ENCODE measurements at regions not wholly inside any gene's neighbourhood (a gene's known extent, or its start where the extent isn't known, plus 50 kb on each side); places are given as distances from the start of the nearest gene placed in this dataset.

- Histone ChIP-seq H3K4me1 (no peaks in the 10 kb centered on the region), H3K36me3 (no peaks in the 10 kb centered on the region), H3K27me3 (replicated peaks in 1 of 7) (no peaks in the 10 kb centered on the region), H3K27ac (no peak overlapping the region), H3K9me3 (peaks cover 0 to 3% (median 0%) of the 10 kb centered on the region in 8 donors), H3K4me3 (no peak overlapping the region)
- no peak for DNase-seq
- TF ChIP-seq POLR2A (IDR thresholded peaks at IDR 0.05) (no peak), POLR2AphosphoS5 (IDR thresholded peaks at IDR 0.05) (no peak)
- TF ChIP-seq, protein P1, sequence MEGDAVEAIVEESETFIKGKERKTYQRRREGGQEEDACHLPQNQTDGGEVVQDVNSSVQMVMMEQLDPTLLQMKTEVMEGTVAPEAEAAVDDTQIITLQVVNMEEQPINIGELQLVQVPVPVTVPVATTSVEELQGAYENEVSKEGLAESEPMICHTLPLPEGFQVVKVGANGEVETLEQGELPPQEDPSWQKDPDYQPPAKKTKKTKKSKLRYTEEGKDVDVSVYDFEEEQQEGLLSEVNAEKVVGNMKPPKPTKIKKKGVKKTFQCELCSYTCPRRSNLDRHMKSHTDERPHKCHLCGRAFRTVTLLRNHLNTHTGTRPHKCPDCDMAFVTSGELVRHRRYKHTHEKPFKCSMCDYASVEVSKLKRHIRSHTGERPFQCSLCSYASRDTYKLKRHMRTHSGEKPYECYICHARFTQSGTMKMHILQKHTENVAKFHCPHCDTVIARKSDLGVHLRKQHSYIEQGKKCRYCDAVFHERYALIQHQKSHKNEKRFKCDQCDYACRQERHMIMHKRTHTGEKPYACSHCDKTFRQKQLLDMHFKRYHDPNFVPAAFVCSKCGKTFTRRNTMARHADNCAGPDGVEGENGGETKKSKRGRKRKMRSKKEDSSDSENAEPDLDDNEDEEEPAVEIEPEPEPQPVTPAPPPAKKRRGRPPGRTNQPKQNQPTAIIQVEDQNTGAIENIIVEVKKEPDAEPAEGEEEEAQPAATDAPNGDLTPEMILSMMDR (IDR thresholded peaks at IDR 0.05 in 8 of 11, conservative IDR thresholded peaks at IDR 0.05 in 3 of 11): no peak
- intact Hi-C loops (cut with DNase I; ENCODE audit: low total_unique reads): no loop called here
- WGBS, 5 donors: 45 to 96% (median 80%) methylated on average over 1 of the region's 1 CpG
Observed at GRCh38 chr1:103267893-103268292, 159.6 kb upstream of the COL11A1 start.

DNA sequence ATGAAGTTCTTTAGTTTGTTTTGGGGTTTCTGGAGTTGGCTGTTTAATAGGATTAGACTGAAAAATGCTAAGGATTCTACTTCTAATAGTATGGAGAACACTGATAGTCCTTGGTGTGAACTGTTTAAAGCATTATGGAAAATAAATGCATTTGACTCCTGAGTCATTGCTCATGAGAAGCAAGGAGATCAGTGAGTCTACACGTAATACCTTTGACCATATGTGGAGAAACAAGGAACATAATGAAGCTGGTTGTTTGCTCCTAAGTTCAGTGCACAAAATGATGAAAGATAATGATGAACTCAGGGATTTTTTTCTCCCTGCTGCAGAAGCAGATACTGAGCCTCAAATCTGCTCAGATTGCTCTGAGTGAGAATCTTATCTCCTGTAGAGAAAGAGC lies 158.9 kb upstream of the COL11A1 start:
- no peak overlapping the region for H3K4me3 ChIP-seq
- TF ChIP-seq POLR2AphosphoS5 (IDR thresholded peaks at IDR 0.05) (no peak), POLR2A (IDR thresholded peaks at IDR 0.05) (no peak)
- TF ChIP-seq, protein P1 (IDR thresholded peaks at IDR 0.05 in 8 of 11, conservative IDR thresholded peaks at IDR 0.05 in 3 of 11): no peak
- no peaks in the 10 kb centered on the region for H3K27me3 ChIP-seq (replicated peaks in 1 of 7)
- 59 to 88% (median 81%) methylated on average over 1 of the region's 1 CpG for WGBS, 5 donors
- intact Hi-C loops (cut with DNase I; ENCODE audit: low total_unique reads): no loop called here
- H3K27ac ChIP-seq: no peak overlapping the region
- no peak for DNase-seq
- H3K9me3 ChIP-seq: peaks cover 0 to 3% (median 0%) of the 10 kb centered on the region in 8 donors
- no peaks in the 10 kb centered on the region for H3K4me1 ChIP-seq
- H3K36me3 ChIP-seq: no peaks in the 10 kb centered on the region

GRCh38 chr1:103266036-103266435 lies 157.7 kb upstream of the COL11A1 start:
- no peak for TF ChIP-seq POLR2A (IDR thresholded peaks at IDR 0.05)
- TF ChIP-seq POLR2AphosphoS5 (IDR thresholded peaks at IDR 0.05): no peak
- TF ChIP-seq, protein P1 (IDR thresholded peaks at IDR 0.05 in 8 of 11, conservative IDR thresholded peaks at IDR 0.05 in 3 of 11): no peak
- DNase-seq: no peak

GRCh38 chr1:103265551-103265950 lies 157.2 kb upstream of the COL11A1 start:
- Histone ChIP-seq H3K4me1 (no peaks in the 10 kb centered on the region), H3K27me3 (replicated peaks in 1 of 7) (no peaks in the 10 kb centered on the region), H3K9me3 (no peaks in the 10 kb centered on the region), H3K4me3 (no peak overlapping the region), H3K36me3 (no peaks in the 10 kb centered on the region), H3K27ac (no peak overlapping the region)
- DNase-seq: no peak
- intact Hi-C loops (cut with DNase I; ENCODE audit: low total_unique reads): no loop called here
- TF ChIP-seq, protein P1 (IDR thresholded peaks at IDR 0.05 in 8 of 11, conservative IDR thresholded peaks at IDR 0.05 in 3 of 11): no peak
- no peak for TF ChIP-seq POLR2A (IDR thresholded peaks at IDR 0.05)
- no peak for TF ChIP-seq POLR2AphosphoS5 (IDR thresholded peaks at IDR 0.05)

More at GRCh38 chr1:103266036-103266435, 157.7 kb upstream of the COL11A1 start:
- H3K9me3 ChIP-seq: peaks cover 0 to 3% (median 0%) of the 10 kb centered on the region in 8 donors
- H3K27ac ChIP-seq: no peak overlapping the region
- intact Hi-C loops (cut with DNase I; ENCODE audit: low total_unique reads): no loop called here
- H3K4me1 ChIP-seq: no peaks in the 10 kb centered on the region
- no peaks in the 10 kb centered on the region for H3K36me3 ChIP-seq
- no peaks in the 10 kb centered on the region for H3K27me3 ChIP-seq (replicated peaks in 1 of 7)
- no peak overlapping the region for H3K4me3 ChIP-seq
